DMS79 (cell line): ENCODE measurements at regions not wholly inside any gene's neighbourhood (a gene's known extent, or its start where the extent isn't known, plus 50 kb on each side); places are given as distances from the start of the nearest gene placed in this dataset.

Experiments used
- DNase-seq: peaks from one replicate; lab custom pipeline; 2025; lab: John Stamatoyannopoulos, UW

GRCh38 chr2:221063568-221063967 is 508.5 kb downstream of the EPHA4 start:
- DNase-seq: no peak

- no peak for DNase-seq
Observed at GRCh38 chr2:221064058-221064854, 507.8 kb downstream of the EPHA4 start.

GRCh38 chr2:221064880-221065279 is 507.2 kb downstream of the EPHA4 start:
- no peak for DNase-seq

GRCh38 chr2:221068123-221068522 is 504.0 kb downstream of the EPHA4 start:
- no peak for DNase-seq

GRCh38 chr2:221070106-221070505 is 502.0 kb downstream of the EPHA4 start:
- no peak for DNase-seq

GRCh38 chr2:221073326-221074049 is 498.6 kb downstream of the EPHA4 start:
- no peak for DNase-seq

GRCh38 chr2:221074238-221074637 is 497.9 kb downstream of the EPHA4 start:
- no peak for DNase-seq

- DNase-seq: no peak
Observed at GRCh38 chr2:221075203-221075602, 496.9 kb downstream of the EPHA4 start.

GRCh38 chr2:221077251-221077650 is 494.9 kb downstream of the EPHA4 start:
- no peak for DNase-seq

- DNase-seq: no peak
Observed at GRCh38 chr2:221077799-221078198, 494.3 kb downstream of the EPHA4 start.

- no peak for DNase-seq
Observed at GRCh38 chr2:221085341-221085900, 486.7 kb downstream of the EPHA4 start.

GRCh38 chr2:221085936-221086335 is 486.2 kb downstream of the EPHA4 start:
- DNase-seq: no peak

GRCh38 chr2:221087779-221088178 is 484.3 kb downstream of the EPHA4 start:
- DNase-seq: no peak

- DNase-seq: no peak
Observed at GRCh38 chr2:221088506-221088905, 483.6 kb downstream of the EPHA4 start.

GRCh38 chr2:221095356-221095755 is 476.7 kb downstream of the EPHA4 start:
- no peak for DNase-seq

- no peak for DNase-seq
Observed at GRCh38 chr2:221096706-221097567, 475.2 kb downstream of the EPHA4 start.

GRCh38 chr2:221097568-221097915 is 474.6 kb downstream of the EPHA4 start:
- no peak for DNase-seq

GRCh38 chr2:221097949-221098348 is 474.2 kb downstream of the EPHA4 start:
- DNase-seq: no peak

GRCh38 chr2:221100467-221101089 is 471.5 kb downstream of the EPHA4 start:
- DNase-seq: no peak

- DNase-seq: no peak
Observed at GRCh38 chr2:221102896-221103688, 469.0 kb downstream of the EPHA4 start.

GRCh38 chr2:221103930-221104329 is 468.2 kb downstream of the EPHA4 start:
- DNase-seq: no peak
